Caco-2 (cell line): ENCODE measurements at regions not wholly inside any gene's neighbourhood (a gene's known extent, or its start where the extent isn't known, plus 50 kb on each side); places are given as distances from the start of the nearest gene placed in this dataset.

Experiments used
- BruUV-seq: library from RNA; stranded (reverse); fragments of 400-500 nt; replicated peaks from 2 replicates; lab custom pipeline; 2021; lab: Mats Ljungman, UMichigan
- CTCF ChIA-PET: fragments of 300-600 bp; sonication (Branson Sonifier 250); formaldehyde crosslinking; loops from one replicate; lab custom pipeline; 2022; ENCODE audit warnings: antibody characterized with exemption; lab: Charles Lee
- POLR2A ChIA-PET: fragments of 300-600 bp; sonication (Branson Sonifier 250); formaldehyde crosslinking; loops from one replicate; lab custom pipeline; 2022; ENCODE audit warnings: antibody characterized with exemption; lab: Charles Lee
- DNase-seq, 2 experiments: peaks; one replicate each; pipeline versions ENCODE4 v3.0.0 to v3.0.0-alpha.2; 2020 to 2022
- H3K27me3 ChIP-seq: replicated peaks from 2 replicates; pipeline ENCODE4 v1.6.0; 2011; ENCODE audit warnings: low read length; ENCODE audit not compliant: control insufficient read depth, insufficient read depth
- H3K36me3 ChIP-seq: 2 replicates; pipeline ENCODE4 v1.5.1; 2011; ENCODE audit warnings: low read length; ENCODE audit not compliant: control insufficient read depth, insufficient read depth
- H3K4me1 ChIP-seq: fragments of 250-450 bp; sonication (Bioruptor Pico); 2 replicates; pipeline ENCODE4 v1.5.1; 2020; ENCODE audit warnings: mild to moderate bottlenecking
- H3K4me3 ChIP-seq: 2 replicates; pipeline ENCODE4 v1.5.1; 2011; ENCODE audit warnings: low read depth, mild to moderate bottlenecking, control low read depth, low read length
- H3K9me3 ChIP-seq: fragments of 250-450 bp; sonication (Bioruptor Pico); 2 replicates; pipeline ENCODE4 v1.5.1; 2020; ENCODE audit warnings: mild to moderate bottlenecking, moderate library complexity
- H3K27ac Mint-ChIP-seq: one replicate; pipeline ENCODE4 v1.8.0; 2022; ENCODE audit warnings: mixed read lengths; ENCODE audit not compliant: unreplicated experiment
- H3K27me3 Mint-ChIP-seq: one replicate; pipeline ENCODE4 v1.8.0; 2022; ENCODE audit warnings: mixed read lengths; ENCODE audit not compliant: insufficient read depth, unreplicated experiment
- H3K36me3 Mint-ChIP-seq: one replicate; pipeline ENCODE4 v1.8.0; 2022; ENCODE audit warnings: mild to moderate bottlenecking, mixed read lengths; ENCODE audit not compliant: insufficient read depth, unreplicated experiment
- H3K4me1 Mint-ChIP-seq: one replicate; pipeline ENCODE4 v1.8.0; 2022; ENCODE audit warnings: low read depth, mixed read lengths; ENCODE audit not compliant: unreplicated experiment
- H3K4me3 Mint-ChIP-seq: one replicate; pipeline ENCODE4 v1.8.0; 2022; ENCODE audit warnings: mild to moderate bottlenecking, moderate library complexity, mixed read lengths; ENCODE audit not compliant: unreplicated experiment
- H3K9me3 Mint-ChIP-seq: one replicate; pipeline ENCODE4 v1.8.0; 2022; ENCODE audit warnings: mixed read lengths; ENCODE audit not compliant: unreplicated experiment
- CTCF ChIP-seq, 2 experiments: fragments of 200-600 bp in 1 of 2; IDR thresholded peaks; 1 replicate in 1 of 2; 2 replicates in 1 of 2; pipeline versions ENCODE4 v1.5.1 to v1.8.0; 2011 to 2022; ENCODE audit warnings: antibody characterized with exemption in 1 of 2, control low read depth in 1 of 2, inconsistent platforms in 1 of 2, low read depth in 1 of 2, low read length in 1 of 2, mild to moderate bottlenecking in 1 of 2, moderate library complexity in 1 of 2; ENCODE audit not compliant: insufficient read depth in 1 of 2, severe bottlenecking in 1 of 2, unreplicated experiment in 1 of 2
- intact Hi-C: fragments of 100-400 bp; cut with micrococcal nuclease; formaldehyde crosslinking; loops from one replicate; pipeline ENCODE4 v1.10.0; 2022; ENCODE audit not compliant: unreplicated experiment

GRCh38 chr12:105706973-105707334, 376.5 kb downstream of the C12orf75 start:
- TF ChIP-seq CTCF (IDR thresholded peaks at IDR 0.05; ENCODE audit: insufficient read depth in 1 of 2, low read depth in 1 of 2, low read length in 1 of 2, severe bottlenecking in 1 of 2, unreplicated experiment in 1 of 2) = no peak
- H3K4me1 Mint-ChIP-seq = no peaks in the 10 kb centered on the region
- no peak overlapping the region for H3K4me3 ChIP-seq
- CTCF ChIA-PET = interaction anchor here (1.0 kb wide), 1 partner anchor 442 kb away, joined by 3 read pairs; no protein-coding TSS in a partner anchor
- no peaks in the 10 kb centered on the region for H3K36me3 Mint-ChIP-seq
- H3K4me1 ChIP-seq = no peaks in the 10 kb centered on the region
- no peak overlapping the region for H3K4me3 Mint-ChIP-seq
- POLR2A ChIA-PET = no interaction called here
- no peaks in the 10 kb centered on the region for H3K27me3 ChIP-seq
- H3K36me3 ChIP-seq = no peaks in the 10 kb centered on the region
- H3K9me3 Mint-ChIP-seq = no peaks in the 10 kb centered on the region
- H3K27me3 Mint-ChIP-seq = no peaks in the 10 kb centered on the region
- no peak for DNase-seq
- H3K27ac Mint-ChIP-seq = no peak overlapping the region
- no TSS peak for BruUV-seq
- intact Hi-C loops = no loop called here
- no peaks in the 10 kb centered on the region for H3K9me3 ChIP-seq

- intact Hi-C loops = no loop called here
Measured at GRCh38 chr12:105713606-105714305, 383.3 kb downstream of the C12orf75 start.

GRCh38 chr12:105716621-105717020, 386.1 kb downstream of the C12orf75 start:
- Histone ChIP-seq H3K27me3 (no peaks in the 10 kb centered on the region), H3K9me3 (no peaks in the 10 kb centered on the region), H3K4me1 (no peaks in the 10 kb centered on the region), H3K4me3 (no peak overlapping the region), H3K36me3 (no peaks in the 10 kb centered on the region)
- Mint-ChIP-seq H3K9me3 (no peaks in the 10 kb centered on the region), H3K4me1 (no peaks in the 10 kb centered on the region), H3K27me3 (peaks cover 2% of the 10 kb centered on the region), H3K27ac (no peak overlapping the region), H3K36me3 (no peaks in the 10 kb centered on the region), H3K4me3 (no peak overlapping the region)
- no peak for TF ChIP-seq CTCF (IDR thresholded peaks at IDR 0.05; ENCODE audit: insufficient read depth in 1 of 2, low read depth in 1 of 2, low read length in 1 of 2, severe bottlenecking in 1 of 2, unreplicated experiment in 1 of 2)
- DNase-seq = no peak
- POLR2A ChIA-PET = no interaction called here
- no TSS peak for BruUV-seq
- CTCF ChIA-PET = no interaction called here
- intact Hi-C loops = no loop called here

More at GRCh38 chr12:105713606-105714305, 383.3 kb downstream of the C12orf75 start:
- Mint-ChIP-seq H3K27me3 (peaks cover 2% of the 10 kb centered on the region), H3K4me1 (no peaks in the 10 kb centered on the region), H3K27ac (no peak overlapping the region), H3K4me3 (no peak overlapping the region), H3K9me3 (no peaks in the 10 kb centered on the region), H3K36me3 (no peaks in the 10 kb centered on the region)
- TF ChIP-seq CTCF (IDR thresholded peaks at IDR 0.05; ENCODE audit: insufficient read depth in 1 of 2, low read depth in 1 of 2, low read length in 1 of 2, severe bottlenecking in 1 of 2, unreplicated experiment in 1 of 2) = no peak
- no peaks in the 10 kb centered on the region for H3K27me3 ChIP-seq
- H3K36me3 ChIP-seq = no peaks in the 10 kb centered on the region
- ChIA-PET CTCF (no interaction called here), POLR2A (no interaction called here)
- no TSS peak for BruUV-seq
- H3K4me3 ChIP-seq = no peak overlapping the region
- no peak for DNase-seq
- no peaks in the 10 kb centered on the region for H3K9me3 ChIP-seq
- H3K4me1 ChIP-seq = no peaks in the 10 kb centered on the region
